Keratinocyte (primary cell): ENCODE measurements at regions not wholly inside any gene's neighbourhood (a gene's known extent, or its start where the extent isn't known, plus 50 kb on each side); places are given as distances from the start of the nearest gene placed in this dataset.

Source experiments
- CTCF ChIP-seq, 3 experiments: IDR thresholded peaks in 1 of 3; conservative IDR thresholded peaks in 1 of 3; optimal IDR thresholded peaks in 1 of 3; 2 replicates in 2 of 3; 3 replicates in 1 of 3; pipeline versions ENCODE3 to v1.5.1; 2011; ENCODE audit warnings: low read length in 3 of 3, mild to moderate bottlenecking in 3 of 3, moderate library complexity in 2 of 3, control low read depth in 1 of 3, inconsistent platforms in 1 of 3; ENCODE audit not compliant: insufficient read depth in 2 of 3; ENCODE audit errors: extremely low read depth in 1 of 3
- EZH2 ChIP-seq: IDR thresholded peaks from one replicate; pipeline ENCODE4 v1.6.1; 2012; ENCODE audit warnings: inconsistent platforms, mild to moderate bottlenecking, low read length, moderate library complexity

GRCh38 chr6:1099264-1099663, 212.6 kb upstream of the FOXQ1 start:
- no peak for TF ChIP-seq CTCF (optimal IDR thresholded peaks at IDR 0.05 in 1 of 3, IDR thresholded peaks at IDR 0.05 in 1 of 3, conservative IDR thresholded peaks at IDR 0.05 in 1 of 3; ENCODE audit: extremely low read depth in 1 of 3, insufficient read depth in 2 of 3, low read length in 3 of 3)
- TF ChIP-seq EZH2, result no peak
